Omental fat pad (tissue), 3 donors: ENCODE measurements at regions not wholly inside any gene's neighbourhood (a gene's known extent, or its start where the extent isn't known, plus 50 kb on each side); places are given as distances from the start of the nearest gene placed in this dataset.
"Not testable (repeated sequence)": the region's sequence is repeated elsewhere in the genome, so short reads cannot be mapped to it uniquely, and the experiment has no call there.

Experiments used
- ATAC-seq: fragments of 150-250 bp; one replicate; pipeline ENCODE4 v1.9.1; 2016; ENCODE audit warnings: mild to moderate bottlenecking, moderate library complexity; ENCODE audit not compliant: low FRiP score
- DNase-seq: peaks from one replicate; pipeline ENCODE4 v3.0.0-alpha.2; 2019; ENCODE audit warnings: low spot score
- TF ChIP-seq, protein P1 (sequence below), 3 donors: fragments of 450-650 bp; IDR thresholded peaks; one replicate each; pipeline ENCODE4 v1.5.1; 2016 to 2017; ENCODE audit warnings: antibody characterized with exemption in 3 of 3, mild to moderate bottlenecking in 3 of 3, moderate library complexity in 2 of 3

DNA sequence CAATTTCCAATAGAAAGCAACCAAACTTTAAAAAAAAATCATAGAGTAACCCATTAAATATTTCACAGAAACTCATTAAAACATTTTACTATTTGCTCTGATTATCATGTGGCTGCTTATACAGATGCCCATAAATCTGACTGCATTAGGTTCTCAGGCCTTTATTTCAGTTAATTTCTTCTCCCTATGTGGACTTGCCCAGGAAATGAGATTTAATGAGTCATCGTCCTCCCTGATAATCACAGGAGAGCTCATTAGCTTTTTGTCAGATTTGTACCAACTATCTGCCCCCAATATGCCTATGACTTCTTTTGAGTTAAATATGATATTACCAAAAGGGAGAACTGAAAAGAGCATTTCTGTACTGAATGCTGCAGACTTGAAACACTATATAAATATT, 168.0 kb downstream of the FOXB1 start:
- ATAC-seq (no peak), DNase-seq (no peak)
- TF ChIP-seq, protein P1, sequence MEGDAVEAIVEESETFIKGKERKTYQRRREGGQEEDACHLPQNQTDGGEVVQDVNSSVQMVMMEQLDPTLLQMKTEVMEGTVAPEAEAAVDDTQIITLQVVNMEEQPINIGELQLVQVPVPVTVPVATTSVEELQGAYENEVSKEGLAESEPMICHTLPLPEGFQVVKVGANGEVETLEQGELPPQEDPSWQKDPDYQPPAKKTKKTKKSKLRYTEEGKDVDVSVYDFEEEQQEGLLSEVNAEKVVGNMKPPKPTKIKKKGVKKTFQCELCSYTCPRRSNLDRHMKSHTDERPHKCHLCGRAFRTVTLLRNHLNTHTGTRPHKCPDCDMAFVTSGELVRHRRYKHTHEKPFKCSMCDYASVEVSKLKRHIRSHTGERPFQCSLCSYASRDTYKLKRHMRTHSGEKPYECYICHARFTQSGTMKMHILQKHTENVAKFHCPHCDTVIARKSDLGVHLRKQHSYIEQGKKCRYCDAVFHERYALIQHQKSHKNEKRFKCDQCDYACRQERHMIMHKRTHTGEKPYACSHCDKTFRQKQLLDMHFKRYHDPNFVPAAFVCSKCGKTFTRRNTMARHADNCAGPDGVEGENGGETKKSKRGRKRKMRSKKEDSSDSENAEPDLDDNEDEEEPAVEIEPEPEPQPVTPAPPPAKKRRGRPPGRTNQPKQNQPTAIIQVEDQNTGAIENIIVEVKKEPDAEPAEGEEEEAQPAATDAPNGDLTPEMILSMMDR (IDR thresholded peaks at IDR 0.05) = no peak

DNA sequence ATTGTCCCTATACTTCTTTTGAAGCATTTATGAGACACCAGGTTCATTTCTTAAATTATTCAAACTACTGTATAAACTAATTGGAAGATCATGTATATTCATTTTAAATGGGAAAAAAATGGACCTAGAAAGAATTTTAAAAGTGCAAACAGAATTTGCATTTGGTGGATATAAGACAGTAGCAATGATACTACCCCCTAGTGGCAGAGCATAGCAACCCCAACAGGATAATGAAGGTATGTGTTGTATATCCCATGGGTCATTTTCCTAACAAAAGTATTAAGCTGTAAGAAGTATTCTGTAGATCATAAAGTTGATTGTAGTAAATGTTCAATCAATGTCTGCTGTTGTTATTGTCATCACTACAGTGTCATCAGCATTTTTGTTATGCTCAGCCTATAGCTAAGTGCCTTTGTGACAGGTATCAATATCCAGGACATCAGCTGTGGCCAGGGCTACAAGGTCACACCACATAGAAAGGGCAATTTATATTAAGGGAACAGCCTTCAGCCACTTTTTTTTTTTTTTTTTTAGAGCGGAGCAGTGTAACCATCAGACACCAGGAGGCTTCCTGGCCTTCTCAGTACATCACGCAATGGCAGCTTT, 175.8 kb downstream of the FOXB1 start:
- no peak for ATAC-seq
- TF ChIP-seq, protein P1 (IDR thresholded peaks at IDR 0.05) = no peak
- DNase-seq = no peak

DNA sequence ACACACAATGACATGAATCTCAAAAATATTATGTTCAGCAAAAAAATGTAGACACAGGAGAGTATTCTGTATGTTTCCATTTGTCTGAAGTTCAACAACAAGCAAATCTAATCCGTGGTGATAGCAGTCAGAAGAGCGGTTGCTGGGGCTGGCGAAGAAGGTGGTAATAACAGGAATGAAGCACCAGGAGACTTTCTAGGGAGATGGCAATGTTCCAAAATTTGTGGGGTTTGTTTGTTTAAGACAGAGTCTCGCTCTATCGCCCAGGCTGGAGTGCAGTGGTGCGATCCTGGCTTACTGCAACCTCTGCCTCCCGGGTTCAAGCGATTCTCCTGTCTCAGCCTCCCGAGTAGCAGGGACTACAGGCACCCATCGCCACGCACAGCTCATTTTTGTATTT, 177.8 kb downstream of the FOXB1 start:
- DNase-seq, ATAC-seq: not testable (repeated sequence)

DNA sequence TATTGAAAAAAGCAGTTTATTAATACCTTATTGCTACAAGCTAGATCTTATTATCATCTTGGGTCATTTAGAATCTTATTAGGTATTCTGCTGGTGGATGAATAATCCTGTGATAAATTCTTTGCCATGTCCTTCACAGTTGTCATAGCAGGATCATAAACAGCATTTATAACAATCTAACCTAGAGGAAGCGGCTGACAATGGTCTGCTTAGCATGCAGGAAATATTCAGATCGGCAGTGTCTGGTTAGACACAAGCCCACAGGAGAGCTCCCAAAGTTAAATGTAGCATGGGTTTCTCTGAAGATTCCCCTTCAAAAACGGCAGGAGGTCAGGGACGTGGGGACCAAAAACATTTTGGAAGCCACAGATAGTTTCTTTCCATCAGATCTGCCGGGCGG, 179.3 kb downstream of the FOXB1 start:
- DNase-seq (no peak), ATAC-seq (no peak)
- TF ChIP-seq, protein P1 (IDR thresholded peaks at IDR 0.05) = no peak

DNA sequence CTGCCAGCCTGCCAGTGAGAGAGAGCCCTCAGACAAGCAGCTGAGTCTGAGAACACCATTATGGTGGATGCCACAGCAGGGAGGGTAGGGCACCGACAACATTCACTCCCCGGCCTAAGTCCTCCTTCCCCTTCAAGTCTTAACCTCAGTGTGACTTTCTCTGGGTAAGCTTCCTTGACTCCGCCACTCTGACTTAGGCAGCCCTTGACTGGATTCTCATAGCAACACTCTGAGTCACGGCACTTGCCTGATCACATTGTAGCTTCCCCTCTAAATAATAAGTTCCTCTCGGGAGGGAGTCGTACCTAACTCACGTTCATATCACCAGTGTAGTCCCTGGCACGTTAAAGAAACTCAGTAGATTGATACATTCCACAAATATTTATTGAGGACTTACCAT, 180.5 kb downstream of the FOXB1 start:
- DNase-seq (no peak), ATAC-seq (no peak)
- TF ChIP-seq, protein P1 (IDR thresholded peaks at IDR 0.05) = no peak

DNA sequence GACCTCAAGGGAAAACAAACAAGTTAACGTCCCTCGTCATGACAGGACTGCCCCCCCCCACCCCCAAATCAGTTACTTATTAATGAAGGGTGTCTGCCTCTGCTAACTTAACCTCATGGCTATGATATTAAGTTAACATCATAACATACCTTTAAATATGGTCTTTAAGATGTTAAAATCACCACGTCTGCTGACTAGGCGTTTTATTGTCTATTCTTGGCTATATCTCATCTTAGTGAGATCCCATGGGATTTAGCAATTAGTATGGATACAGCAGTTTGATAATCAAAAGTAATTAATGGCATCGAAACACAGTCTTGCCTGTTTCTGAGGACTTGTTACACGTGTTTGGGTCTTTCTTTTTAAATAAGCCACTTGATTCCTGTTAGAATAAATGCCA, 186.9 kb downstream of the FOXB1 start:
- TF ChIP-seq, protein P1 (IDR thresholded peaks at IDR 0.05) = no peak
- no peak for DNase-seq
- no peak for ATAC-seq

DNA sequence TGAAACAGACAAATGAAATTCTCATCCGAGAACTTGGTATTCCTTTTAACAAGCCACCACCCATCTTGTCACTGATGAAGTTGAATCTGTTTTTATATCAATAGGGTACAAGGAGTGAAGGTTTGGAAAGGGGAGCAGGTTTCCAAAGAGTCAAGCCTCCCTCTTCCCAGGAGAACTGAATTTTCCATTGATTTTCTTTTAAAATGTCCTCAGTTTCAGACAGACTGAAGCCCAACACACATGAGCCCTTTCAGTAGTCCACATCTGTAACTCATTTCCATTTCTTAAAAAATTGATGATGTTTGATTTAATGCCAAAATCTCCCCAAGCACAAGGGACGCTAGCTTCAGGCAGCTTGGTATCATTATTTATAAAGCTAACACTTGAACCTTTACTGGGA, 187.7 kb downstream of the FOXB1 start:
- DNase-seq = no peak
- ATAC-seq = no peak
- TF ChIP-seq, protein P1 (IDR thresholded peaks at IDR 0.05) = no peak

DNA sequence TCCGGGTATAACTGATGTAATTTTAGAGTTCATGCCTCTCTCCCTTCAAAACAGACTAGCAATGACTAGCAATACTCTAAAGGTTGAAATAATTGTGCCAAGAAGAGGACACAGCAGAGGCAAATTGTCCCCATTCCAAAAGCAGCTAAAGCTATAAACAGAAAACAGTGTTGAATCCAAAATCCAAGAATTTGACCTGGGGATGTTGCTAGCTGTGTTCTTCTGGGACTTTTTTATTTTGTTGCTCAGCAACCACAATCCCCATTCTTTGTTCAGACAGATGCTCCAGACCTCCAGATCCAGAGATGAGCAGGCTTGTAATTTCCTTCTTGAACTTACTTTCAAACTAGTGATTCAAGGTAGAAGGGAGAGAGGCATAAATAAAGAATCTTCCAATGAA, 191.5 kb downstream of the FOXB1 start:
- TF ChIP-seq, protein P1 (IDR thresholded peaks at IDR 0.05) = no peak
- ATAC-seq (no peak), DNase-seq (no peak)
